HG03097 (cell line): ENCODE measurements at regions not wholly inside any gene's neighbourhood (a gene's known extent, or its start where the extent isn't known, plus 50 kb on each side); places are given as distances from the start of the nearest gene placed in this dataset.
"Not testable (repeated sequence)": the region's sequence is repeated elsewhere in the genome, so short reads cannot be mapped to it uniquely, and the experiment has no call there.

Source experiments
- ATAC-seq: cut with Tn5 transposase; IDR thresholded peaks from one replicate; pipeline ENCODE4 v1.9.1; 2021; ENCODE audit not compliant: unreplicated experiment, low FRiP score

DNA sequence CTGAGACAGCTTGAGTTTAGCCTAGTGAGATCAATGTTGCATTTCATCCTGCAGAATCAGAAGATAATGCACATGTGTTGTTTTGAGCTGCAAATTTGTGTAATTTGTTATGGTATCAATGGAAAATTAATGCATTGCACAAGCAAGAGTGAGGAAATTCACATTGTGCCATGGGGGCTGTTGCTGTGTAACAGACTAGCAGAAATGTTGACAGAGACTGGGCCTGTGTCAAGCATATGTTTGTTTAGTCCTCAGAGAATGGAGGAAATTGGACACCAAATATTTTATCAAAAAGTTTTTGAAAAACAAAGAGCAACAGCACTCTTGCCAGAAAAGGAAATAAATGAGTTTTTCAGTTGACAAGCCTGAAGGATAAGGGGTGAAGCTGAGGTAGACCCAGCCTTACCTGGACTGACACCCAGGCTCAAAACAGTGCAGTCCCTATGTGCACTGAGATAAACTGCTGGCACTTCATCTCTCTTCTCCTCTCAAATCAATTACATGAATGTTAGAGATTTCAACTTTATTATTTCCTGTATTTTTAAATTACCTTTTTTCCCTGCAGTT lies 1150.0 kb downstream of the FSCB start:
- ATAC-seq = no peak

GRCh38 chr14:43356382-43356781 lies 1150.7 kb downstream of the FSCB start:
- no peak for ATAC-seq

DNA sequence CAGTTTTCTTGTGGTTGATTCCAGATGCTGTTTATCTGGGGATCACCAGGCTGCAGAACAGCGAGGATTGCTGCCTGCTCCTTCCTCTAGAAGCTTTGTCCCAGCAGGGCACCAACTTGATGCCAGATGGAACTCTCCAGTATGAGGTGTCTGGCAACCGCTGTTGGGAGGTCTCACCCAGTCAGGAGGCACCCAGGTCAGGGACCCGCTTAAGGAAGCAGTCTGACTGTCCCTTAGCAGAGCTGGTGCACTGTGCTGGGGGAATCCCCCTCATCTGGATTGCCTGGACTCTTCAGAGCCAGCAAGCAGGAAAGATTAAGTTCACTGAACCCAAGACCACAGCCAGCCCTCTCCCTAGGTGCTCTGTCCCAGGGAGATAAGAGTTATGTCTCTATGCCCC lies 1165.2 kb downstream of the FSCB start:
- ATAC-seq = no peak

- no peak for ATAC-seq
Measured at GRCh38 chr14:43338713-43339112, 1168.4 kb downstream of the FSCB start.

DNA sequence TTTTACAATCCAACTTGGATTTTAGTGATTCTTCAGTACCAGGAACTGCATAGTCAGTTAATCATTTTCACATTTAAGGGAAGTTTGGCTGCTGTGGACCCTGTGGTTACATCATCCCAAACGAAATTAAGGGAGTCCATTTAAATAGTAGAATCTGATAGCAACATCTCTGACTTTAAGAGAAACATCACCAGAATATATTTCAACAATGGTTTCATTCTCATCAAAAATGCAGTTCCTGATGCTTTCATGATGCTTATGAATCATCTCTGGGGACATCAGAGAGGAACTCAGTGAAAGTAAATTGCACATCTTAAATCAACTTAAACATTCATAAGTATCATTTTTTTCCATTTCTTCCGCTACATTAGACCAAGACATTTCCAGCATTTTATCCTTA lies 1170.7 kb downstream of the FSCB start:
- ATAC-seq = no peak

DNA sequence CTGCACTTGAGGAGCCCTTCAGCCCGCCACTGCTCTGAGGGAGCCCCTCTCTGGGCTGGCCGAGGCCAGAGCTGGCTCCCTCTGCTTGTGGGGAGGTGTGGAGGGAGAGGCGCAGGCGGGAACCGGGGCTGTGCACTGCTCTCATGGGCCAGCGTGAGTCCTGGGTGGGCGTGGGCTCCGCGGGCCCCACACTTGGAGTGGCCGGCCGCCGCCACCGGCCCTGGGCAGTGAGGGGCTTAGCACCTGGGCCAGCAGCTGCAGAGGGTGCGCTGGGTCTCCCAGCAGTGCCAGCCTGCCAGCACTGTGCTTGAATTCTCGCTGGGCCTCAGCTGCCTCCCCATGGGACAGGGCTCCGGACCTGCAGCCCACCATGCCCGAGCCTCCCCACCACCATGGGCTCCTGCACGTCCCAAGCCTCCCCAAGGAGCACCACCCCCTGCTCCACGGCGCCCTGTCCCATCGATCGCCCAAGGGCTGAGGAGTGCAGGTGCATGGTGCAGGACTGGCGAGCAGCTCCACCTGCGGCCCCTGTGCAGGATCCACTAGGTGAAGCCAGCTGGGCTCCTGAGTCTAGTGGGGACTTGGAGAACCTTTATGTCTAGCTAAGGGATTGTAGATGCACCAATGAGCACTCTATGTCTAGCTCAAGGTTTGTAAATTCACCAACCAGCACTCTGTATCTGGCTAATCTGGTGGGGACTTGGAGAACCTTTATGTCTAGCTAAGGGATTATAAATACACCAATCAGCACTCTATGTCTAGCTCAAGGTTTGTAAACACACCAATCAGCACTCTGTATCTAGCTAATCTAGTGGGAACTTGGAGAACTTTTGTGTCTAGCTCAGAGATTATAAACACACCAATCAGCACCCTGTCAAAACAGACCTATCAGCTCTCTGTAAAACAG lies 1180.3 kb downstream of the FSCB start:
- ATAC-seq = not testable (repeated sequence)

- no peak for ATAC-seq
Measured at GRCh38 chr14:43316427-43316826, 1190.7 kb downstream of the FSCB start.

GRCh38 chr14:43313719-43314118 lies 1193.4 kb downstream of the FSCB start:
- no peak for ATAC-seq

DNA sequence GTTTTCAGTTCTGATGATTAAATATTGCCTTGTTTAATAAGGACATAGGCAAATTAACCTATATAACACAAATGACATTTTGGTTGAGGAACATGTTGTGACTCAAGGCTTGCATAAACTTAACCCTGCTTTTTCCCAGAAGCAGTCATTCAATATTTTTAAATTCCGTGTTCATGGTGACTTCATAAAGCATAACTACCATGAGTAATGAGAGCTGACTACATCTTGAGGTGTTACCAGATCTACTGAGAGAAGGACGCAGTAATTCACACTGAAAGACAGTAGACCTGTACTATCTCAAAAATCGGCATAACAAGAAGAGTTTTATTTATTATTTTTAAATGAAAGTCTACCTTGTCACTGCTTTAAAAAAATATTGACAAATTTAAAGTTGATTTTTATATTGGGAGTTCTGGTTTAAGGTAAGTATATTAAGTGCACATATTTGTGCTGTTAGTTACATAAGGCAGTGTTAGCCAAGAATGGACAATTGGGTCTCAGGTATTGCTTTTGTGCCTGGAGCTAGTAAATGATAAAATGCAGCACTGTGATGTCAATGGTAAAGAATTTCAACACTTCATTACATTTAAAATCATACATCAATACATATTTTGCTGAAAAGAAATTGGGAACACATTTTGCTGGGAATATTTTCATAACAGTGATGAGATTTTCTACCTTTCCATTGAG lies 1198.5 kb downstream of the FSCB start:
- ATAC-seq = no peak

- ATAC-seq = no peak
Measured at GRCh38 chr14:43307836-43308235, 1199.2 kb downstream of the FSCB start.

DNA sequence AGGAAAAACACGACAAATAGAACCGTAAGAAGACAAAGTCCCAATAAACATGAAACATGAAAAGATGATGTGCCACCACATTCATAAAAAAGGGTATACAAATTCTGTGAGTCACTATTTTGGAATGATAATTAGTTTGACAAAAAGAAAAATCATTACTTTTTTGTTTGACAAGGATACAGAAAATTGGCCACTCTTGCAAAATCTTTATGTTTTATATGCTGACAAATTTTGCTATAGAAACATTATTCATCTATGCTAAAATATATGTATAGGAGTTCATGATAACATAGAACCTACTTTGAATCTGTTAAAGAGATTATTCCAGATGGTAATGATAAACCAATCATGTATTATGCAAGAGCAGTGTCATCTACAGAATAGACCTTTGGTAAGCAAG lies 1201.0 kb downstream of the FSCB start:
- ATAC-seq = no peak

GRCh38 chr14:43297794-43298193 lies 1209.3 kb downstream of the FSCB start:
- ATAC-seq = no peak

DNA sequence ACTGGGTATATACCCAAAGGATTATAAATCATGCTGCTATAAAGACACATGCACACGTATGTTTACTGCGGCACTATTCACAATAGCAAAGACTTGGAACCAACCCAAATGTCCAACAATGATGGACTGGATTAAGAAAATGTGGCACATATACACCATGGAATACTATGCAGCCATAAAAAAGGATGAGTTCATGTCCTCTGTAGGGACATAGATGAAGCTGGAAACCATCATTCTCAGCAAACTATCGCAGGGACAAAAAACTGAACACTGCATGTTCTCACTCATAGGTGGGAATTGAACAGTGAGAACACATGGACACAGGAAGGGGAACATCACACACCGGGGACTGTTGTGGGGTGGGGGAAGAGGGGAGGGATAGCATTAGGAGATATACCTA lies 1211.0 kb downstream of the FSCB start:
- ATAC-seq = not testable (repeated sequence)

DNA sequence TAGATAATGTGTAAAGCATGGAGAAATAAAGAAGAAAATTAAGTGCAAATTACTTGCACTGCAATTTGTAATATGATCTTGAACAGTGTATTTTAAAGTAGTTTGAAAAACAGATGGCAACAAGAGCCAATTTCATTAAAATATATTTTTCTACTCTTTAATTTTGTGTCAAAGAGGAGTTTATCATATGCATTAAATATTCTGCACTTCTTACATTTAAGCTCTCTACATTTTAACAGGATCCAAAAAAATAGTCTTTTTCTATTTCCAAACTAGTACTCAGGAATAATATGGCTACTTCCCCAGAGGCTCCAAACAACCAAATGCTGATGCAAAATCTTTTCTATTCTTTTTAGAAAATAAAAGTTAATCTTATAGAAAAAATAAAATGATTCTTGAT lies 1221.5 kb downstream of the FSCB start:
- no peak for ATAC-seq

DNA sequence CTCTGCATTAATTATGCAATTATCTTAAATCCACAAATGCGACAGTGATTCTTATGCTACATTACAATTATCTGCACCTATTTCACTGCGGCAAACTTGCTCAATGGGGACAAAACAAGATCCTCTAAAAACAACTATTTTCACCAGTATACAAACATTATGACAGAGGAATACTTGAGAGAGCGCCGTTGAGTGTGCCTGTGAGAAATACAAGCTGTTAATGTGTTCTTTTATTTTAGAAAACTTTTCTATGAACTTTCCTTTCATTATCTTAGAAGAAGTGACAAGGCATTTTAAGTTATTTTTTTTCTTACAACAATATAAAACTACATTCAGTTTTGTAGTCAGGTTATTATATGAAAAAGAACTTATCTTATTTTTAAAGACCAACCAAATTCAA lies 1247.0 kb downstream of the FSCB start:
- ATAC-seq = no peak

- no peak for ATAC-seq
Measured at GRCh38 chr14:43258396-43258795, 1248.7 kb downstream of the FSCB start.

DNA sequence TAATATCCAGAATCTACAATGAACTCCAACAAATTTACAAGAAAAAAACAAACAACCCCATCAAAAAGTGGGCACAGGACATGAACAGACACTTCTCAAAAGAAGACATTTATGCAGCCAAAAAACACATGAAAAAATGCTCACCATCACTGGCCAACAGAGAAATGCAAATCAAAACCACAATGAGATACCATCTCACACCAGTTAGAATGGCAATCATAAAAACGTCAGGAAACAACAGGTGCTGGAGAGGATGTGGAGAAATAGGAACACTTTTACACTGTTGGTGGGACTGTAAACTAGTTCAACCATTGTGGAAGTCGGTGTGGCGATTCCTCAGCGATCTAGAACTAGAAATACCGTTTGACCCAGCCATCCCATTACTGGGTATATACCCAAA lies 1250.1 kb downstream of the FSCB start:
- ATAC-seq = not testable (repeated sequence)

- no peak for ATAC-seq
Measured at GRCh38 chr14:43252866-43253265, 1254.2 kb downstream of the FSCB start.

- ATAC-seq = no peak
Measured at GRCh38 chr14:43249591-43249990, 1257.5 kb downstream of the FSCB start.

- ATAC-seq = no peak
Measured at GRCh38 chr14:43249116-43249515, 1258.0 kb downstream of the FSCB start.

DNA sequence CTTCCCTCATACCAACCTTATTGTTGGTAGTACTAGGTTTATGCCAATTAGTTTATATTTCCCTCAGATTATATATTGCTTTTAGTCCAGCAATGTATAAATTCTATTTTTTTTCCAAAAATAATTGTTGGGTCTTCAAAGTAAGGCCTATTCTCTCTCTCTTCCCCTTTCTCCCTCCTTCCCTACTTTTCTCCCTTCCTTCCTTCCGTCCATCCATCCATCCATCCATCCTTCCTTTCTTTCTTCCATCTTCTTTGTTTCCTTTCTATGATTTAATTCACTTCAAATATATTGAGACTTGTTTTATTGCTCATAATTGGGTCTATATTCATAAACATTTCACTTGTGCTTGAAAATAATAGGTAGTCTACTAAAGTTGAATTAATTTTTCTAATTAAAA lies 1259.2 kb downstream of the FSCB start:
- no peak for ATAC-seq
